ENCODE measurements at regions not wholly inside any gene's neighbourhood (a gene's known extent, or its start where the extent isn't known, plus 50 kb on each side); places are given as distances from the start of the nearest gene placed in this dataset.
"Not testable (repeated sequence)": the region's sequence is repeated elsewhere in the genome, so short reads cannot be mapped to it uniquely, and the experiment has no call there.

DNA sequence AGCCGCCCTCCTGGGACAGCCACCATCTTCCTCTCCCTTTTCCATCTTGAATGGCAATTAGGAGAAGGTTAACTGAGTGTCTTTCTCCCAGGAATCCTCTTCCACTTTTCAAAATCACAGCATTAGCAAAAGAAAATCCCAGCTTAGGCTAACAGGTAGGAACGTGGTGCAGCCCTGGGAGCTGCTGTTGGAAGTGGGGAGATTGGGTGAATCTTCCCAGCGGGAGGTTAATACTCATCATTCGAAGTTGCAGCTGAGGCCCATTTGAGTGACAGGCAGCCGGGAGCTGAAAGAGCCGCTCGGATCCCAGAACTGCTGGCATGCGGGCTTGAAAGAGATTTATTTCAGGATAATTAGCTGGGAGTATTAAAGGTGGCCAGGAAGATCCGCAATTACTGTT, 306.0 kb downstream of the BCL11A start:
- no peak for DNase-seq (ENCODE audit: low read depth)

DNA sequence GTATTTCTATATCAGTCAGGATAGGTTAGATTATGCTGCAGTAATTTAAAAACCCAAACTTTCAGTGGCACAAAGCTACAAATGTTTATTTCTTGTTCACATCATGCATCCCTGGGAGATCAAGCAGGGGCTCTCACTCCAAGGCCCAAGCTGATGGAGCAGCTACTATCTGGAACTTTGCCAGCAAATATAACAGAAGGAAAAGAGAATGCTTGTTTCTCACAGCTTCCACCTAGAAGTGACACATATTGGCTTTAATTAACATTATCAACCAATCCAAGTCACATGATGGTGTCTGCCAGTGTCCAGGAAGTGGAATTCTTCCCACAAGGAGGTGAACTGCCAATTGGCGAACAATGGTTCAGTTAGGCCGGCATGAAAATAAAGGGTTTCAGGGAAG, 306.9 kb downstream of the BCL11A start:
- DNase-seq (ENCODE audit: low read depth) = no peak

DNA sequence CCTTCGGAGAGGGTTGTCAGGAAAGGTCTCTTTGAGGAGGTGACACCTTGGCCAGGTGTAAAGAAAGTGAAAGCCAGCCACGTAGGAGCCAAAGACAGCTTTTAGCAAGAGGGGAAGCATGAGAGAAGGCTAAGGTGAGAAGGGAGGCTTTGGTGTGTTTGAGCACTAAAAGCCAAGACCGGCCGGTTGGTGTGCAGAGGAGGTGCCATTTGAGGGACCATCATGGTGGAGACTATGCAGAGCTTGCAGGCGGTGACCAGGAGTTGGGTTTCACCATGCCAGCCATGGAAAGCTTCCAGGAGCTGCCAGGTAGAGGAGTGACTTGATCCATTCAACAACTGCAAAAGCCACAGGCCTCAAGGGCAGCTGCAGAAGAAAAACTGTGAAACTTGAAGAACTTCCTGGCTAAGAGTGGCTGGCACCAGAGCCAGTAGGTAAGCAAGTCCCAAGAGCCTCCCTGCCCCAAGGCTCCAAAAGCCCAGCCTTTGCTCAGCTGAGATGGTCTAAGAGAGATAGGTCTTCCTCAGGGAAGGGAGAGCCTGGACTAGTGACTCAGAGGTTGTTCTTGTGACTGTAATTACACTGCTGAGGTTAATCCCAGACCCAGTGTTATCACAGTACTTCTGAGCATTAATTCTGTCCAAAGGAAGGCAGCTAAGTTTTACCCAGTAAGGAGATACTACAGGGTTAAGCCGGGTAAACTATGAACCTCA, 319.0 kb downstream of the BCL11A start:
- DNase-seq (ENCODE audit: low read depth) = no peak

DNA sequence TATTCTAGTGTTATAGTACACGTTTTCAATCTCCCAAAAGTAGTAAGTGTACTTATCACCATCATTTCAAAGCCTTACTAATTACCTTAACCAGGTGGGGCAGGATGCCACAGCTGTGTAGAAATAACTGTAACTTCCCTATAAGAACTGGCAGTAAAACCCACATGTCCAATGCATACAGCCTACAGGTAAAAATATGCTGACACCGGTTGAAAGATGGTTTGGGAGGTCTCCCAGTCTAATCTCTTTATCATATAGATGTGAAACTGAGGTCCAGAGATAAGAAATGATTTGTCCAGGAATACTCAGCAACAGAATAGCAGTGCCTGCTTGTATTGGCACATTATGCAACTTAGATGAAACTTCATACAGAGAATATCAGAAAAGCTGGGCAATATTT, 322.9 kb downstream of the BCL11A start:
- DNase-seq (ENCODE audit: low read depth) = no peak

DNA sequence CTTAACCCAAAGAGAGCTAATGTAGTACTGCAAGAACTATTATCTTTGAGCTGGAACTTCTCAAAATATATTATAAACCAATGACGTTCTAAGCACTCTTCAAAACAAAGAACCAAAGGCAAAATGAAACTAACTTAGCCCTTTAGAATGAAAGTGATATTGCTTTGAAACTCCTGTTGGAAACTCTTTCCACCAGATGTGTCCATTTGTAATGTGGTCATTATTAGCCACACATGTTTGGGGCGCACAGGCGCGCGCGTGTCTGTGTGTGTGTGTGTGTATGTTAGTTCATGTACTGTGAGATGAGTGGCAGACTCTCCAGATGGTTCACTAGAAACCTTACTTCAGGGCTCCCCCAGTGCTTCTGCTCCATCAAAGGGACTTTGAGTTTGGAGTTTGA, 323.4 kb downstream of the BCL11A start:
- no peak for DNase-seq (ENCODE audit: low read depth)

DNA sequence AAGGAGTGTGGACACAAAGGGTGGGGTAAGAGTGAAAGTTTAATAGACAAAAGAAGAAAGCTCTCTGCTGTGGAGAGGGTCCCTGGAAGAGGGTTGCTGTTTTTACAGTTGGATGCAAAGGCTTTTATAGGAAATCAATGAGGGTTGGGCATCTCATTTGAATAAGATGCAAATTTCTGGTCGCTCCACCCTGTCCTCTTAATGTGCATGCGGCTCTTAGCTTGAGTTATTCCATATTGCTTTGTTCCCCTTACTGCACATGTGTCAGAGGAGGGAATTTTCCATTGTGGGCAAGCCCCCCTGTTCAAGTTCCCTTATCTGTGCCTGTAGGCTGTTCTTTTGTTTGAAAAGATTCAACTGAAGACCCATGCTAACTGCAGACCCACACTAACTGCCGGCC, 326.5 kb downstream of the BCL11A start:
- no peak for DNase-seq (ENCODE audit: low read depth)

DNA sequence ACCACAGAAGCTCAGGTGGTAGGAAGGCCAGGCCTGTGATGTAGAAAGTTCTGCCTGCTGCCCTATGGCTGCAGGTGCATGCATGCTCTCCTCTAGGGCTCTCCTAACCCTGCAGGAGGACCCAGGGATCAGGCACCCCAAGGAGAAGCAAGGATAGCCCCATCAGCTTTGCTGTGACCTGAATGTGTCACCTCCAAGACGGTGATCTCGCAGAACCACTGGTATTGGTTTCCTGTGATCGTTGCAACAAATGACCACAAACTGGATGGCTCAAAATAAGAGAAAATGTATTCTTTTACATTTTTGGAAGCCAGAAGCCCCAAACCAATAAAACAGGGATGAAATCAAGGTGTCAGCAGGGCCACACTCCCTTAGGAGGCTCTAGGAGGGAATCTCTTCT, 327.3 kb downstream of the BCL11A start:
- no peak for DNase-seq (ENCODE audit: low read depth)

DNA sequence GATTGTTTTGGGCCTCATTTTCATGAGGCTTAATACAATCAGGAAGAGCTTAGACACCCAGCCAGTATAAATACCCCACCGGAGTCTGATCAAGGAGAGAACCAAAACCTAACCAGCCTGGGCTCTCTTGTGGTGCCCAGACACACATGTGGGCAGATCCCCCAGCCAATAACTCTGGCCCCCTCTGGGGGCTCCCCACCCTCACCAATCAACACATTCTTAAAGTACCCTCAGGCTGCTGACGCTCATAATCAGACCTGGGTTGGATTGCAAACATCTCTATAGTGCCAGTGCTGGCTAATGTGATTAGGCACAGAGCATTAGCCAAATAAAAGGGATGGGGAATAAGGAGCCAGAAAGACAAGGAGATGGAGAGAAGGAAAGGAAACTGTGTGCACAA, 329.6 kb downstream of the BCL11A start:
- no peak for DNase-seq (ENCODE audit: low read depth)

DNA sequence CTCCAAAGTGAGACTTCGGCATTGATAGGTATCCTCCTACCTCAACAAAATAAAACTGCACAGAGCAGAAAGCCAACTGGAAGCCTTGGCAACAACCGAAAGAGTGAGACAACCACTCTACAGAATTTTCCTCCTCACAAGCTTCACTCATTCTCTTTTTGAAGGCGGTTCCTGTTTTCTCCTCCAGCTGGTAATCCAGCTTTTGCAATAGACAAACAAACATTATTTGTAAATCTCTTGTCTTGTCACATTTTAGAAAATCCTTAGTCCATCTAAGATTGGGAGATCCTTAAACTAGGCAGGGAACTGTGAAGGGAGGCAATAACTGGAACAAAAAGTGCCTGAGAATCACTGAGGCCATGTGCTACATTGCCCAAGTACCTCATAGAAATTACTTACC, 332.4 kb downstream of the BCL11A start:
- no peak for DNase-seq (ENCODE audit: low read depth)

DNA sequence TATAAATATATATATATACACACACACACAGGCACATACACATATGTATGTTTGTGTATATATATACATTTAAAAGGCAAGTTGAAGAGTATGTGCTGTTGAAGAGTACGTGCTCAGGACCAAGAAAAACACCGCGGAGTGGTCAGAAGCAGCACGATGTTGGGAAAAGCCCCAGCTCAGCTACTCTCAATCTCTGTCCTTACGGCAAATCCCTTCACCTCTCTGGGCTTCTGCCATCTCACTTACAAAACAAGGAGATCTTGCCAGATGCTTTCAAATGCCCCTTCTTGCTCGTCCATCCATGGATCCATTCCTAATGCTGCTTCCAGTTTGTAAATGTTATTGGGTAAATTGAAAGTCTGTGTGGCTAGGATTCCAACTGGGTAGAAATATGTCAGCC, 333.9 kb downstream of the BCL11A start:
- DNase-seq (ENCODE audit: low read depth) = no peak

DNA sequence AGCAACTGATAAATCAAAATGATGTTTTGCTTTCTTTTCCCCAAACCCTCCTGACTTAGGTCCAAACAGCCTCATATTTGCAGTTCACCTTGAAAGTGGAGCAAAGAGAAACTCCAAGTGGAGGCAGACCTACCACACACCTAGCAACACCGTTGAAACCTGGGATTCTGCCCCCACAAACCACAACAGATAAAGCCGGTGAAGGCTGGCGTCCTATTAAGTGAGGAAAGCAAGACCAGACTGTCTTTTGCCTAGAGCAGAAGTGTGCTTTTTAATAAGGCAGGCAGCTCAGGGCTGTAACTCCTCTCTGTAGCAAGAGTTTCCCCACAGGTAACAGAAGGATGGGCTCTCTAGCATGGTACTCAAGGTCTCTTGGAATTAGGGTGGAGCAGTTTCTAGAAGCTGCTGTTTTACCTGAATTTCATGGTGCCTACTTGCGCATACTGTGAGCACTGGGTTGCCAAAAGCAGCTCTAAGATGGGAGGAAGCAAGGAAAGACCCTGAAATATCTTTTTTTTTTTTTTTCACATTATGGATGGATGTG, 336.9 kb downstream of the BCL11A start:
- no peak for DNase-seq (ENCODE audit: low read depth)

DNA sequence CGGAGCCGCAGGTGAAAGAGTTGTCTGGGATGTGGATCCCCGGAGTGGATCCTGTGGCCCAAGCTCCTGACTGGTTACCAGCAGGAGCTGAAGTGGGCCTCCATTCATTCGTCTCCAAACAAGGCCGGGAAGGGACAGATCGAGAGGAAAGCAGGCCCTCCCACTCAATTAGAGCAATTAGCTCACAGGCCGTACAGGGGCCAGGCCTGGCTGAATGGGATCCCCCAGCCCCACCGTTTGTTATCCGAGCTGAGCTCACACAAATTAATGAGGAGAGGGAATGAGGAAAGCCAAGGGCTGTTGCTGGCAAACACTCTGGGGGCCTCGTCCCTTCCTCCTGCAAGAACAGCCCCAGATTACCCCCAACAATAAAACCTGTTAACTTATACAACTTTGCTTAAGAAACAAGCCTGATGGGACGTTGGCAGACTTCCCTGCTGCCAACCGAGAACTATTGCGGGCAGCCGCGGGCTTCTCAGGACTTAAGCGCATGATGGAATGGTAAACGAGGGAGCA, 338.0 kb downstream of the BCL11A start:
- peak; percentile 11 for DNase-seq (ENCODE audit: low read depth)

DNA sequence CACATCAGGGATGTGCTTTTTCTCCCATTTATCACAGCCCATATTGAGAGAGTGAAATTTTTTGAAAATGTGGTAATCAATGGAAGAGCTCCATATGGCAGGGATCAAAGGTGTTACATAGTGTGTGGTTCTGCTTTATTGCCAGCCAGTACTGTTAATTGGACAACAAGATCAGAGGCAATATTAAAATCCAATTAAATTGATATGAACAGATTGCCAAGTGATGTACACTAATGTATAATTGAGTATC, 338.9 kb downstream of the BCL11A start:
- DNase-seq (ENCODE audit: low read depth) = no peak

DNA sequence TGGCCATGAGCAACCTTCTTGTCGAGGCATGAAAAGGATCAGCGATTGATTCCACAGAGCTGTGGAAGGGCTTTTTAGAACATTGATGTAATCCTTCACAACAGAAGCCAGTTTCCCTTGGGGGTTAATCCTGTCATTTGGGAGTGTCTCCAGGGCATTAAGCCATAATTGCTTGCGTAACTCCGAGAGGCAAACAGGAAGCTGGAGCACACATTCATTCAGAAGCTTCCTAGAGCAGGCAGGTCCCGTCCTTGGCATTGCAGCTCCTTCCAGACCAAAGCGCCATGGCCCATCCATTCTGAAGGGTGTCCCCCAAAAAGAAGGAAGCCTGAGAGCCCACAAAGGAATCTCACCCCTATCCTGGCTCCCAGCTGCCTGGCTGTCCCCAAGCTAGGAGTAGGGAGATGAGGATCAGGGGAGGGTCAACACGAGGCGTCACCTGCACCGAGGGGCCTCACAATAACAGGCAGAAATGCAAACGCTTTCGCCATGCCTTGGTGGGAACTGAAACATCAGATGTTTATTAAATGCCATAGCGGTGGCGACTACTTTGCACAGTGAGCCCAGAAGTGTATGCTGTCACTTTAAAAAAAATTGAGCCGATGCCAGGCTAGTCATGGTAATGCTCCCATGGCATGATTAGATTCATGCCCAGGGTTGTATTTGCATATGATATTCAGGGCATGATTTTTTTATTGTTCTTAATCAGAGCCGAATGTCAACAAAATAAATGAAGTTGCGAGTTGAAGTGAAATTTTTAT, 339.4 kb downstream of the BCL11A start:
- DNase-seq (ENCODE audit: low read depth) = peak; percentile 62

DNA sequence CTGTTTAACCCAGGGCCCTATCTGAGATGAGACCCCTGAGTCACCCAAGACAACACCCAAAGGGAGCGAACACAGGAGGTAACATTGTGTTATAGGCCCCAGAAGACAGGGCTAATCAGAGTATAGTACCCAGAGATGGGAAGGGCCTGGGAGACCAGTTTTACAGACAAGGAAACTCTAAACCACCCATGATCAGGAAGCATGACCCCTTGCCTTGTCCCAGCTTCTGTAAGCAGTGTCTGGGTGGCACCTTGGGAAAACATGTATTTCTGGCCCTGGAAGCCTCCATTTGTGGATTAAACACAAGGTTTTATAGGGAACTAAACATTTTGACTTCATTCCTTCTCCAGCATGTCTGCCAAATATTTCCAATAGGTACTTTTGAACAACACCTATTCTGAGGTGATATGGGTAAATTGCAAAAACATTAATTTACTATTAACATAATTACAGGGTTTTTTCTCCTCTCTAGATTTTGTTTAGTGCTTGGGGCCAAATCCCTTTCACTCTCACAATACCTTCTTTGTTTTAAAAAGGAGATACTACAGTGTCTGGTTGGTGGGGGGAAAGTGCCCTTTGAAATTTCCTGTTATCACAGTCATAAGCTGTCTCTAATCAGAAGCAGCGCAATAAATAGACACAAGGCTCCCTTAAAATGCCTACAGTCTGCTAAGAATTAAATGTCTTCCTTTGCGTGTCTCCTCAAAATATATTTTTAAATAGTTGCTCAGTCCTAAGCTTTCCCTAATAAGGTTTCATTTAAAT, 341.1 kb downstream of the BCL11A start:
- no peak for DNase-seq (ENCODE audit: low read depth)

DNA sequence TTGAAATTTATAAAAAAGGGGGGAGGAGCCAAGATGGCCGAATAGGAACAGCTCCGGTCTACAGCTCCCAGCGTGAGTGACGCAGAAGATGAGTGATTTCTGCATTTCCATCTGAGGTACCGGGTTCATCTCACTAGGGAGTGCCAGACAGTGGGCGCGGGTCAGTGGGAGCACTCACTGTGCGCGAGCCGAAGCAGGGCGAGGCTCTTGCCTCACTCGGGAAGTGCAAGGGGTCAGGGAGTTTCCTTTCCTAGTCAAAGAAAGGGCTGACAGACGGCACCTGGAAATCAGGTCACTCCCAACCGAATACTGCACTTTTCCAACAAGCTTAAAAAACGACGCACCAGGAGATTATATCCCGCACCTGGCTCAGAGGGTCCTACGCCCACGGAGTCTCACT, 364.4 kb downstream of the BCL11A start:
- not testable (repeated sequence) for DNase-seq (ENCODE audit: low read depth)

DNA sequence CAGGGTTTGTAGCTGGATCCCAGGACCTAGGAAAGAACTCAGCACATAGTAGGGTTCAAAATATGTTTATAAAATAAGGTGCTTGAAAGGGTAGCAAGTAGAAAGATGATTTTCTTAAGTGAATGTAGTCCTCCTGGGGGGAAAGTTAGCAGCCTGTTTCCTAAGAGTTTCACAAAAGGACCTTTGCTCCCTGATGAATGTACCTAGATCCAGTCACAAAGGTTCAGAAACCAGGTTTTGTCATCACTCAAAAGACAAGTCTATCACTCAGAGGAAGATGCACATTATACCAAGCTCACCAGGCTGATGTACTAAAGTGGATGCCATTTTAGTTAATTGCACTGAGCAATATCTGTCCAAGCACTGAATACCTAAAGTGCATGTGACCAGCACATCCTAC, 378.2 kb downstream of the BCL11A start:
- no peak for DNase-seq (ENCODE audit: low read depth)

DNA sequence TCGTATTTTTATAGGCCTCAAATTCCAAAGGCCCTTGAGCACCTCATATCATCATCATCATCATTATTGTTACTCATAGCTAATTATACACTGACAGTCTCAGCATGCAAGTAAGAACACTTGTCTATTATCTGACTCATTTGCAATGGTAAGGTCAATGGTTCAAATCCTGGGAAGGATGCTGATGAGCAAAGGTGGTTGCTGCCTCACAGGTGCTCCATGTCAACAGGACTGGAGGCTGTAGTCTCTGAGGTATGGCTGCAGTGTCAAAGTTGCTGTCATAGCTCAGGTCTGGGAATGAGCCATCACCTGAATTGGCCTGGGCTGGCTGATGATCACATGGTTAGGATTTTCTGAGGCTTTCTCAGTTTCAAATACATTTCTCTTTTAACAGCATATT, 379.3 kb downstream of the BCL11A start:
- no peak for DNase-seq (ENCODE audit: low read depth)

DNA sequence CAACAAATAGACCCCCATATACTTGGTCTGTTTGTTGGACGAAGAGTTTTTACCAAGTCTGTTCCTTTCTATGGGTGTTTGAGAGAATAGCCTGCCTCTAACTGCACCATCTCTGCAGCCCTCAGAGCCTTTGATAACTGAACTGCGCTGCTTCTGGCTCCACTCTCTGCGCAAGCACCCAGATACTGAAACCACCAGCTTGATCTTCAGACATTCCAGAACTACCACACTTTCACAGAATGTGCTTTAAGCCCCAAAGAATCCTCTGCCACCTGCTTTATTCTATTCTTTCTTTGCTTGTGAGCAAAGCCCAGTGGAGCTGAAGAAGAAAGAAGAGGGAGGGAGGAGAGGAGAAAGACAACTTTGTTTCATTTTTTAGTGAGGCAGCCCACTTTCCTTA, 380.7 kb downstream of the BCL11A start:
- DNase-seq (ENCODE audit: low read depth) = no peak

DNA sequence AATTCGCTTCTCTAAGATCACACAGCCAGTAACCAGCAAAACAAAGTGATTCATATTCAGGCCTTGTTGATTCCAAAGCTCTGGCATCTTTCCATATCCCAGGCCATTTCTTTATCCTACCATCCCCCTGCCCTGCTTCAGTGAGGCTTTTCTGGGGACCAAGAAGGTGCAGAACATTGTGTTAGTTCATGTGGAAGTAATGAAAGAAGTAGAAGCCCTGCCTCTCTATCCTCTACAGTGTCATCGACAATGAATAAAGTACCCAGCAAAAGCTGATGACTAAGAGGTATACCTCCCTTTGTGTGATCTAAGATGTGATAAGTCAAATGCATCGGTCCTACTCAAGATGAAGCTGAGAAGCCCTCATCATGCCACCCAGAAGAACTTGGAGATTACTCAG, 383.2 kb downstream of the BCL11A start:
- DNase-seq (ENCODE audit: low read depth) = no peak

DNA sequence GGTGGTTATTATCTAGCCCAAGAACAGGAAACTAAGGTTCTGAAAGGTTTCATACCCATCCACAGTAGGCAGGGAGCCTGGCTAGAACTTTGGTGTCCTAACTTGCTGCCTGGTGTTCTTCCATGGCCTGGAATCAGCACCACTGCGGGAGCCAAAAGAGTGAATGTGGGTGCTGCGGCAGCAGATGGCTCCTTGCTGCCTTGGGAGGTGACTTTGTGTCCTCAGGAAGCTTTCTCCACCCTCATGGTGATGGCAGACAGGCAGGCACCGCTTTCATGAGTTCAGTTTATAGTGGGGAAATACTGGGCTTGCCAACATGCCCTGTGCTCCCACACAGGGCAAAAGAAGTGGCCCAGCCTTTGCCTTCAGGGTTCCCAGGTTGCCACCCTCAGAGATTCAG, 385.2 kb downstream of the BCL11A start:
- no peak for DNase-seq (ENCODE audit: low read depth)

DNA sequence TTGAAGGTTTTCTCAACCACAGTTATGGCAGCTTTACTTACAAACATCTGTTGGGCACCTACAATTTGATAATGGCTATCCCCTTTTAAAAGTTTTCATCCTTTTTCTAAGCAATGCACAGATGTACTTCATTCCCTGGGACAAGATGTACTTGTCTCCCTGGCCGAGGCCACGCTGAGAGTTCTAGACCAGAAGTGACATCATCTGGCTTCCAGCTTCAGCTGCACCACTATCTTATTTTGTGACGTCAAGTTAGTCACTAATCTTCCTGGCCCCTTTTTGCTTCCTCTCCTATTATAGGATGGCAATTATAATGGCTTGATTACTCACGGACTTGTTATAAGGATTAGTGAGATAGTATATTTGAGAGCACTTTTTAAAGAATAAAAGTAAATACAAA, 386.4 kb downstream of the BCL11A start:
- no peak for DNase-seq (ENCODE audit: low read depth)

DNA sequence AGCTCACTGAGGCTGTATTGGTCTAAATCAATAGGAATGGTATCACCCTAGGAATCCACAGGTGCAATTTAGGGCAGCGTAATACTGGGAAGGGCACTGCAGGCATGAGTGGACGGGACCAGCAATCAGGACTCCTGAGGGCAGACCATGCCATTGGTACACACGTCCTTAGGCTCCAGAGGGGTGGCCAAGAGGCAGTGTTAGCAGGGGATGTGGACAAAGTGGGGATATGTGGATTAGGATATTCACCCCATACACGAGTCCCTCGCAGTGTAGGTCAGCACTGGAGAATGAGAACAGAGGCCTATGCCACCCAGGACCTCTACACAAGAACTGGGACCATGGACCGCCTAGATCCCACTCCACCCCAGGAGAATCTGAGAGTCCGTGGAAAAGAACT, 389.8 kb downstream of the BCL11A start:
- DNase-seq (ENCODE audit: low read depth) = no peak
